Activated naive CD8-positive, alpha-beta T cell treated with anti-CD3 and anti-CD28 coated beads for 36 hours (primary cell): ENCODE measurements at regions not wholly inside any gene's neighbourhood (a gene's known extent, or its start where the extent isn't known, plus 50 kb on each side); places are given as distances from the start of the nearest gene placed in this dataset.
A peak's percentile ranks its signal among the peaks of the same experiment; 100 is the strongest.

Experiments used
- DNase-seq: peaks from one replicate; pipeline ENCODE4 v3.0.0; 2021
- H3K27ac Mint-ChIP-seq: one replicate; pipeline ENCODE4 v1.8.0; 2022; ENCODE audit warnings: mild to moderate bottlenecking, moderate library complexity, mixed read lengths
- H3K27me3 Mint-ChIP-seq: one replicate; pipeline ENCODE4 v1.8.0; 2022; ENCODE audit warnings: mild to moderate bottlenecking, mixed read lengths
- H3K36me3 Mint-ChIP-seq: one replicate; pipeline ENCODE4 v1.8.0; 2021; ENCODE audit warnings: mild to moderate bottlenecking, mixed read lengths
- H3K4me1 Mint-ChIP-seq: one replicate; pipeline ENCODE4 v1.8.0; 2021; ENCODE audit warnings: mixed read lengths
- H3K4me3 Mint-ChIP-seq: one replicate; pipeline ENCODE4 v1.8.0; 2022; ENCODE audit warnings: mild to moderate bottlenecking, moderate library complexity, mixed read lengths
- H3K9me3 Mint-ChIP-seq: one replicate; pipeline ENCODE4 v1.8.0; 2022; ENCODE audit warnings: mixed read lengths

GRCh38 chr21:35948982-35949381 is 111.3 kb downstream of the SETD4 start:
- Mint-ChIP-seq H3K9me3 (no peaks in the 10 kb centered on the region), H3K36me3 (no peaks in the 10 kb centered on the region)

GRCh38 chr21:35945089-35945671 is 115.1 kb downstream of the SETD4 start:
- Mint-ChIP-seq H3K4me3 (no peak overlapping the region), H3K4me1 (no peaks in the 10 kb centered on the region), H3K9me3 (no peaks in the 10 kb centered on the region), H3K27me3 (peaks cover 5% of the 10 kb centered on the region), H3K36me3 (no peaks in the 10 kb centered on the region), H3K27ac (no peak overlapping the region)
- no peak for DNase-seq

More at GRCh38 chr21:35948982-35949381, 111.3 kb downstream of the SETD4 start:
- DNase-seq, result no peak
- Mint-ChIP-seq H3K4me3 (no peak overlapping the region), H3K27ac (no peak overlapping the region), H3K27me3 (peaks cover 2% of the 10 kb centered on the region), H3K4me1 (no peaks in the 10 kb centered on the region)

GRCh38 chr21:35943752-35944151 is 116.6 kb downstream of the SETD4 start:
- no peak for DNase-seq
- Mint-ChIP-seq H3K27me3 (peaks cover 7% of the 10 kb centered on the region), H3K27ac (no peak overlapping the region), H3K9me3 (no peaks in the 10 kb centered on the region), H3K4me1 (no peaks in the 10 kb centered on the region), H3K36me3 (no peaks in the 10 kb centered on the region), H3K4me3 (no peak overlapping the region)

GRCh38 chr21:35942211-35943144 is 117.8 kb downstream of the SETD4 start:
- DNase-seq, result no peak
- Mint-ChIP-seq H3K27ac (no peak overlapping the region), H3K27me3 (peaks cover 7% of the 10 kb centered on the region), H3K36me3 (no peaks in the 10 kb centered on the region), H3K4me1 (no peaks in the 10 kb centered on the region), H3K9me3 (no peaks in the 10 kb centered on the region), H3K4me3 (no peak overlapping the region)

GRCh38 chr21:35940074-35940927 is 120.0 kb downstream of the SETD4 start:
- H3K4me1 Mint-ChIP-seq, result no peaks in the 10 kb centered on the region
- peaks cover 7% of the 10 kb centered on the region for H3K27me3 Mint-ChIP-seq
- peak; percentile 3 for DNase-seq
- no peak overlapping the region for H3K4me3 Mint-ChIP-seq
- H3K9me3 Mint-ChIP-seq, result no peaks in the 10 kb centered on the region
- no peak overlapping the region for H3K27ac Mint-ChIP-seq
- H3K36me3 Mint-ChIP-seq, result no peaks in the 10 kb centered on the region

GRCh38 chr21:35938446-35938845 is 121.9 kb downstream of the SETD4 start:
- H3K27me3 Mint-ChIP-seq, result peaks cover 7% of the 10 kb centered on the region
- H3K4me1 Mint-ChIP-seq, result no peaks in the 10 kb centered on the region
- no peaks in the 10 kb centered on the region for H3K9me3 Mint-ChIP-seq

GRCh38 chr21:35933466-35933865 is 126.9 kb downstream of the SETD4 start:
- H3K4me3 Mint-ChIP-seq, result no peak overlapping the region
- H3K4me1 Mint-ChIP-seq, result no peaks in the 10 kb centered on the region
- H3K9me3 Mint-ChIP-seq, result no peaks in the 10 kb centered on the region
- H3K36me3 Mint-ChIP-seq, result no peaks in the 10 kb centered on the region
- no peak for DNase-seq
- H3K27ac Mint-ChIP-seq, result no peak overlapping the region
- peaks cover 3% of the 10 kb centered on the region for H3K27me3 Mint-ChIP-seq

More at GRCh38 chr21:35938446-35938845, 121.9 kb downstream of the SETD4 start:
- H3K36me3 Mint-ChIP-seq, result no peaks in the 10 kb centered on the region
- no peak for DNase-seq
- no peak overlapping the region for H3K27ac Mint-ChIP-seq
- no peak overlapping the region for H3K4me3 Mint-ChIP-seq

- peak; percentile 7 for DNase-seq
- Mint-ChIP-seq H3K9me3 (no peaks in the 10 kb centered on the region), H3K4me3 (no peak overlapping the region), H3K36me3 (no peaks in the 10 kb centered on the region), H3K27ac (no peak overlapping the region), H3K27me3 (peaks cover 3% of the 10 kb centered on the region), H3K4me1 (no peaks in the 10 kb centered on the region)
Measured at GRCh38 chr21:35932232-35932911, 128.0 kb downstream of the SETD4 start.

GRCh38 chr21:35929901-35930300 is 130.4 kb downstream of the SETD4 start:
- Mint-ChIP-seq H3K36me3 (no peaks in the 10 kb centered on the region), H3K4me3 (no peak overlapping the region), H3K27me3 (peaks cover 10% of the 10 kb centered on the region), H3K27ac (no peak overlapping the region), H3K4me1 (no peaks in the 10 kb centered on the region), H3K9me3 (no peaks in the 10 kb centered on the region)
- no peak for DNase-seq

- Mint-ChIP-seq H3K36me3 (no peaks in the 10 kb centered on the region), H3K4me1 (no peaks in the 10 kb centered on the region), H3K4me3 (no peak overlapping the region), H3K9me3 (no peaks in the 10 kb centered on the region), H3K27me3 (peaks cover 10% of the 10 kb centered on the region), H3K27ac (no peak overlapping the region)
- DNase-seq, result no peak
Measured at GRCh38 chr21:35927262-35927661, 133.1 kb downstream of the SETD4 start.

GRCh38 chr21:35926003-35926740 is 134.2 kb downstream of the SETD4 start:
- Mint-ChIP-seq H3K4me3 (no peak overlapping the region), H3K36me3 (no peaks in the 10 kb centered on the region), H3K4me1 (no peaks in the 10 kb centered on the region), H3K27ac (no peak overlapping the region), H3K9me3 (no peaks in the 10 kb centered on the region), H3K27me3 (peaks cover 10% of the 10 kb centered on the region)
- DNase-seq, result no peak

GRCh38 chr21:35925497-35925896 is 134.8 kb downstream of the SETD4 start:
- H3K27ac Mint-ChIP-seq, result no peak overlapping the region
- no peaks in the 10 kb centered on the region for H3K4me1 Mint-ChIP-seq
- peak; percentile 14 for DNase-seq
- H3K36me3 Mint-ChIP-seq, result no peaks in the 10 kb centered on the region
- peaks cover 14% of the 10 kb centered on the region for H3K27me3 Mint-ChIP-seq
- no peak overlapping the region for H3K4me3 Mint-ChIP-seq
- no peaks in the 10 kb centered on the region for H3K9me3 Mint-ChIP-seq

GRCh38 chr21:35924714-35925301 is 135.5 kb downstream of the SETD4 start:
- no peaks in the 10 kb centered on the region for H3K9me3 Mint-ChIP-seq
- H3K27ac Mint-ChIP-seq, result no peak overlapping the region
- H3K4me1 Mint-ChIP-seq, result no peaks in the 10 kb centered on the region
- peak; percentile 2 for DNase-seq
- H3K4me3 Mint-ChIP-seq, result no peak overlapping the region
- no peaks in the 10 kb centered on the region for H3K36me3 Mint-ChIP-seq
- H3K27me3 Mint-ChIP-seq, result peaks cover 14% of the 10 kb centered on the region

GRCh38 chr21:35923971-35924370 is 136.4 kb downstream of the SETD4 start:
- no peak overlapping the region for H3K27ac Mint-ChIP-seq
- H3K27me3 Mint-ChIP-seq, result peaks cover 14% of the 10 kb centered on the region
- DNase-seq, result no peak
- H3K4me3 Mint-ChIP-seq, result no peak overlapping the region
- no peaks in the 10 kb centered on the region for H3K4me1 Mint-ChIP-seq
- no peaks in the 10 kb centered on the region for H3K36me3 Mint-ChIP-seq
- H3K9me3 Mint-ChIP-seq, result no peaks in the 10 kb centered on the region
